GM19452 (cell line): ENCODE measurements at regions not wholly inside any gene's neighbourhood (a gene's known extent, or its start where the extent isn't known, plus 50 kb on each side); places are given as distances from the start of the nearest gene placed in this dataset.
"Not testable (repeated sequence)": the region's sequence is repeated elsewhere in the genome, so short reads cannot be mapped to it uniquely, and the experiment has no call there.

Source experiments
- ATAC-seq: cut with Tn5 transposase; IDR thresholded peaks from one replicate; pipeline ENCODE4 v1.9.1; 2021; ENCODE audit not compliant: unreplicated experiment

DNA sequence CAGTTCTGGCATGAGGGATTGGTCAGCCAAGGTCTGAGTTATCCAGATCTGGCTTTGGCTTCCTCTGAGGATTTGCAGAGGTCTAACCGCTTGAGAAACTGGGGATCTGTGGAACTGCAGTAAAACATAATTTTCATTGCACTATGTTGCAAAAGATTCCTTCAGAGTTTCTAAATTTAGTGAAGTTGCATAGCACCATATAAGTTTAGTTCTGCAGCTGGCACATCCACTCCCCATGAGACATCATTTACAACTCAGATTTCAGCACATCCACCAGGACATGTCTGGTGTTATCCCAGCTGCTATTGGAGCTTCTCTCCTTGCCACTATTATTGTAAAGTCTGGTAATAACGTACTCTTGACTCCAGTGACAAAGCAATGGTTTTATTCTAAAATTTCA, 181.5 kb downstream of the CWF19L2 start:
- ATAC-seq, result no peak

DNA sequence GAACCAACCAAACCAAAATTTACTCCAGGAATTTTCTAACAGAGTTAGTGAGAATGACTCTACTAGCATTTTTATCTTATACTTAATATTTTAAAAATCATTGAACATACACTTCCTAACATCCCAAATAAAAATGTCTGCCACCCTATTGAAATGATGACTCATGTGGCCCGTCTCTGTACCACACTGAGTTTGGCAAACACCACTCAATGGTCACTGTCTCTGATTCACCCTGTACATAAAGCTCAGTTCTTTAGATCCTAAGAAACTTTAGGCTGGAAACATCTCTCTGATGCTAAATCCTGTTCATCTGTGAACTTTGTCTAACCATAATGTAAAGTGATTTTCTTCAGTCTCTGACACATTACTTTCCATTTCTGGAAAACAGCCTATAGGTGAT, 182.0 kb downstream of the CWF19L2 start:
- ATAC-seq, result no peak

DNA sequence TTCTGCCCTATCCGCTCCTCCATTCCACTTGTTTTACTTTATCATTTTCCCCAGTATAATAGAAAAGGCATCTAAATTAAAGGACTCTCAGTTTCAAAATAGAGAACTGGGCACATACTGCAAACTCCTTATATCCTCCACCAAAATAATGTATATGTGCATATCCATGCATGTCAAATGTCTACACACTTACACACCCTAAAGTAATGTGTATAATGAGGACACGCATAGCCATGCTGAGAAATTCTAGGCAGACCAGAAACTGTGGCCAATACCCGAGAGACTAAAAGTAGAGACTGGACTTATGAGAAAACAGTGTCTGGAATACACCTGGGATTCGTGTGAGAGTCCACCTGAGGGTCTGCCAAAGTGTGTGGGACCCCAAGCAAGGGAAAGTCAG, 183.5 kb downstream of the CWF19L2 start:
- ATAC-seq, result no peak

DNA sequence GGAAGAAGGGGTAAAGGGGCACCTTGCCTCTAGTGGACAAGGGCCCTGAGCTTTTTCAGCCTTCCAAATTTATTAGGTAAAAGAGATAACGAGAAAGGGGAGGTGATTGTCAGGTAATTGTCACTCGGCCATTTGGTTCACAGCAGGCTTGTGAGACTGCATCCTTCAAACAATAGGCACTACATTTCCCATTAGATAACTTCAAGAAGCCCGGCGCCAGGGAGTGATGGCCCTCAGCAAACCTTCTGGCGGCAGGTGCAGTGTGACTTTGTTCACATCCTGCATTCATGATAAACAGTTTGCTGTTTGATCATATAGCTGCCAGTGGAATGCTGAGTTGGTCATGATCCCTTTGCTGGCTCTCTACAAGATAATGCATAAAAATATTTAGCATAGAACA, 185.1 kb downstream of the CWF19L2 start:
- ATAC-seq, result no peak

DNA sequence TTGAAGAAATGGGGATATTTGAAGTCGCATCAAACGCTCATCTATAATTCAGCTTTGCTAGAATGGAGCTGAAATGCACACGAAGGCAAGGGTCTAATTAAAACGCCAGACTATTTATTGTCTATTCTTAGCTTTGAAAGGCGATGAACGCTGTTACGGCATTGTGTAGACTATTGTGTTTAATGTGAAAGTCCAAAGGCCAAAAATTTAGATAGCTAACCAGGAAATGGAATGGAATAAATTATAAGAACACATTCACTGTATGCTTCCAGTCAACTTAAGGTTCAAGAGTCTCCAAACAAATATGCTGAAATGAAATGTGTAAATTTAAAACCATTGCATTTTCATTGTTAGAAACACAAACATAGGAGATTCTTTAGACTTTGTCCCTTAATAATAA, 186.2 kb downstream of the CWF19L2 start:
- no peak for ATAC-seq

DNA sequence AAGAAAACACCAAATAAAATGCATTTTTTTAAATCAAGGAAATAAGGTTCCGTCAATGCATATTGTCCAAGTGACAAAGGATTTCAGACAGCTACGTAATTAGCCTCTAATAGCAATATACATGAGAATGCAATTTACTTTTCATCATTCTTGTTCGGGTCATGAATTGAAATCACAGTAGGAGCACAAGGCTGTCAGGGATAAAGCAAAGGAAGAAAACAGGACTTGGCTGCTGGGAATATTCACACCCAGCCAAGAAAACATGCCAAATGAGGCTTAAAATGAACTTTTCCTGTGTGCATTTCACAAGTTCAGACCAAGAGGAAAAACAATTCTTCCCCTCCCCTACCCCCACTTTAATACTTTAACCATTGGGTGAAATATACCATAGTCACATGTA, 188.6 kb downstream of the CWF19L2 start:
- no peak for ATAC-seq

DNA sequence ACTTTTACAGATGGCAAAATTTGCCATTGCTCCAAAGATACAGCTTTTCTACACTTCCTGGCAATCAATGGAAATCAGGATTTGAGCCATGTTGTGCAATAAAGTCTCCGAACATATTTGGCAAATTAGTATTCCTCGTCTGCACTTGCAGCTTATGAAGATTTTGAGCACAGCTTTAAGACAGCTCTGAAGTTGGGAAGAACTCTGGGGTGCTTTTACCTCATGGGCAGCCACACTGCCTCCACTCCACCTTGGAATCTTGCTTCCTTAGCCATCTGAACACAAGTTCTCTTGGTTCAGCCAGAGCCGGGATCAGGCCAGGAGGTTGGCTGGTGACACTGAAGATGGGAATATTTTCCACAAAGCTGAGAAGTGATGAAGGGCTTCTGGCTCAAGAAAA, 191.2 kb downstream of the CWF19L2 start:
- ATAC-seq, result no peak

DNA sequence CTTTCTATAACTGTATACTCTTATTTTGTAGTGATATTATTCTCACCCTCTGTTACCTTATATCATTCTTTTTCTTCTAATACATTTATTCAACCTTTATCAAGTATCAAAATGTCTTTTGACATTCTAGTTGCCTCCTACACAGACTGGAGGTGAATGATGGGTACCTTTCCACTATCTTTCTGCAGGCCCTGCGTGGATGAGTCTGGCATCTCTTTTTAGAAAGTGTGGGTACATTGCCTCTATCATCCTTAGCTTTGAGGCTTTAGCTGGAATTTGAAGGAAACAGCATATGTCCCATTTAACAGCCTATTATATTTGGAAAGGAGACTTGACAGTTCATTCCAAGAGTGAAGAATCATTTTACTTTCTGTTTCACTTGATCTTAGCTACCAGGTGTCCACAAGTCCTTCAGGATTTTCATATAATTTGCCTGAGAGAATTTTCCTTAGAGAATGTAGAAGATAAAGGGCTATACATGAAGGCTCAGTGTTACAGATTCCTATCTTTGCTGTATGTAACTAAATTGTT, 192.0 kb downstream of the CWF19L2 start:
- ATAC-seq, result no peak

DNA sequence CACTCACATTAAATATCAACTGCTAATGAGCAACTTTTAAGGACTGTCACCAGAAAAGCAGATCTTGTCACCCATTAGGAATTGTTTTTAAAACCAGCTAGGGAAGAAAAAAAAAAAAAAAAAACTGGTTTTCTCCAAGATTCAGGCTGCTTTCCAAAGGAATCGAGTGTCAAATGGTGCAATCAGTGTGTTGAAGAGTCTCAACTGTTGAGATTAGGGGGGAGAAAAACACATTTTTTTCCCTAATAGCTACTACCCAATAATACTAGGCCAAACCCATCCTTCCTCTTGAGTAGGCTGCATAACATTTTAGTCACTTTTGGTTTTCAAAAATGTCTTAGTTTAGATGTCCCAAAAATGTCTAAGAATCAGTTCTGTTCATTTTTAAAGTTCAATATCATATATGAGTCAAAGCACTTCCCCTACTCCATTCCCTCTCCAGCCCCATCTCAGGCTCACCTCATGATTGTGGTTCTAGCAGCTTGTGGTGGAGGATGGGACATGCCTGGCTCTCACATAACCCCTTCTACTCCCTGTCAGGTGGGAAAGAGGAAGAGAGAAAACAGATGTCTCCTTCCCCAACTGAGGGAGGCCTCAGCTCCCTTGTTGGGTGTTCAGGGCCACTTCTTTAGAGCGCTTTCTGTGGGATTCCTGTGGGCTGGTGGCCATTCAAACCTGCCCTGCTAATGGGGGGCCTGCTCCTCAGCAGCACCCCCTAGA, 193.6 kb downstream of the CWF19L2 start:
- ATAC-seq, result no peak

DNA sequence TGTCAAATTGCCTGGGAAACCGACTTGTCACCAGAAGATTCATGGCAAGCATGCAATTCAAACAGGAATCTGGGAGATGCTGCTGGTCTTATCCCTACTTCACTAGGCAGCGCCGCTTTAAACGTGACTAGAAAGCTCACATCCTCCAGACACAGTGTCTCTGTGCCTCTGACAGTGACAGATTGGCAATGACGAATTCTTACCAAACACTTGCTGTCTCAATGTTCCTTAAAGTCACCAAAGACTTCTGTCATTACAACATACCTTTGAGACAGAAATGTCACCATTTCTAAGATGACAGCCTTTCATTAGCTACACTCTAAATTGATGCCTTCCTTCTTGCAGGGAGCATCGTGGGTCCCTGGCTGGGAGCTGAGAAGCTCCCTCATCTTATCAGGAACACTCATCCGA, 197.8 kb downstream of the CWF19L2 start:
- ATAC-seq, result no peak

DNA sequence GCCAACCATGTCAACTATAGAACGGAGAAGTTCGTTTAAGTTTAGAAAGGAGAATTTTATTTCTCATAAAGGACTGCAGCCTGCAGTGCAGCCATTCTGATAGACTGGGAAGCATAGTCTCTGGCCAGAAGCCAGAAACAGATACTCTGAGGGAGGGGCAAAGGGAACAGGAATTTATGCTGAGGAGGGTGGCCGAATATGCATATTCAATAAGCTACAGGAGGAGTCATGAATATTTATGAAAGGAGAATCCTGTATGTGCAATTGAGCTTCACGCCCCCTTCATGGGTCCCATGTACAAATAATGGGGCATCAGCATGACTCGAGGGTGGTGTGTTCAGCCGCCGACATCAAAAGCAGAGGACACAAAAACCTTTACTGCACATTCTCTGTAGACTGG, 199.9 kb downstream of the CWF19L2 start:
- no peak for ATAC-seq

DNA sequence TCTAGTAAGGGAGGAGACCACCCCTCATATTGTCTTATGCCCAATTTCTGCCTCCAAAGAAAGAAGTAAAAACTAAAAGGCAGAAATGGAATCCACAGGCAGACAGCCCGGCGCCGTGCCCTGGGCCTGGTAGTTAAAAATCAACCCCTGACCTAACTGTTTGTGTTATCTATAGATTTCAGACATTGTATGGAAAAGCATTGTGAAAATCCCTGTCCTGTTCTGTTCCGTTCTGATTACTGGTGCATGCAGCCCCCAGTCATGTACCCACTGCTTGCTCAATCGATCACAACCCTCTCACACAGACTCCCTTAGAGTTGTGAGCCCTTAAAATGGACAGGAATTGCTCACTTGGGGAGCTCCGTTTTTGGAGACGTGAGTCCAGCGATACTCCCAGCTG, 204.0 kb downstream of the CWF19L2 start:
- not testable (repeated sequence) for ATAC-seq

DNA sequence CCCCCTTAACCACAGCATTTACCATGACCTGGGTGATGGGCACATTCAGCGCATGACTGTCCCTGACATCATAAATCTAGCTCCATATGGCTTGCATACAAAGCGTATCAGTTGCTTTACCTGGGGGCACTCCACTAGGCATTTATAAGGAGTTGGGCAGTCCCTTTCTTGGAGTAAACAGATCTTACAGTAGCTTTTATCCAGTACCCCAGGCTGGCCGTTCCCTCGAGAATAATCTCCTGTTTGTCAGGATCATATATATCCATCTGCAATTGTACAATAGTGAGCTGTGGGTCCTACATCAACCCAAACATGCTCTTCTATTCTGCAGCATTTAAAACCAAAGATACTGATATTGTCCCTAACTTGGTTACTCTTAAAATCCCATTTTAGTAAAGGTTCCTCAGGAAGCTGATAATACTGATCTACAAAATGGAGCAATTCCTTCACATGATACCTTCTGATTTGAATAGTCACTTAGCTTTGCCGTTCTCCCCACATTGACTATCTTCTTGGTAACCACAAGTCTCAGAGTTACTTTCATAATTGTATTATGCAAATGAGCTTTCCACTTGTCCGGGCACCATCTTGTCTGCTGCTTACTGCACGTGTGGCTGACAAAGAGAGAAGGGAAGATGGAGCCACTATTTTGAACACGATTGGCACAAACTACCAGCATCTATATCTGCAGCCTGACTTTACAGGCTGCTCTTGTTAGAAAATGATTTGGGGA, 205.0 kb downstream of the CWF19L2 start:
- ATAC-seq, result peak; percentile 88

DNA sequence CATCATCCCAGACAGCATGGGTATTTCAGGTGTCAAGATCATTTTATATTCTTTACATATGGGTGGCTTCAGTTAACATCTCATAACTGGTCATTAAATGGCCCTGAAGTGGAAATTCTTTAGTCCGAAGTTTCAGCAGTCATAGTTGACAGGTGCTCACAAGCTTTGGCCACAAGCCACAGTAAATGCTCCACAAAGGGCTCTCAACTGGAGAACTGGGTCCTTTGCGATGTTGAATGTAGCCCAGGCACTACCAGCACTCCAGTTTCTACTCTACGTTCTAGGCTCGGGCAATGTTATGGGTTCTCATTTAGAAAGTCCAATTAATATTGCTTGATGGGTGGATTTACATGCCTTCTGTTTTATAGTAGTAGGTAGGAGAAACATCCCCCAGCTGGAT, 206.3 kb downstream of the CWF19L2 start:
- ATAC-seq, result no peak

DNA sequence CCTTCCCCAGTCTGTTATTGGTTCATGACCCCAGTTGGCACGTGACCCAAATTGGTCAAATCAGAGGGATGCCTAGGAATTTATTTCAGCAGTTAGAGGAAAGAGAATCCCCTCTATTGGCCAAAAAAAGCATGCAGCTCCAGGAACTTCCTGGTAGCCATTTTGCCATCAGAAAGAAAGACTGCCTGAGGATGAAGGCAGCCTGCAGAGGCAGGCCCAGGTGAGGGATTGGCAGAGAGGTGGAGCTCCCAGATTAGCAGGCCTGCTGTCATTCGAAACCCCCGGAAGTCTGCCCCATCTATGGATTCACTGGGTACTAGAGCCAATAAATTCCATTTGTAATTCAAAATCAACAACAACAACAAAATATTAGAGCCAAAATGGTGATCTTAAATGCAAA, 207.6 kb downstream of the CWF19L2 start:
- ATAC-seq, result no peak

DNA sequence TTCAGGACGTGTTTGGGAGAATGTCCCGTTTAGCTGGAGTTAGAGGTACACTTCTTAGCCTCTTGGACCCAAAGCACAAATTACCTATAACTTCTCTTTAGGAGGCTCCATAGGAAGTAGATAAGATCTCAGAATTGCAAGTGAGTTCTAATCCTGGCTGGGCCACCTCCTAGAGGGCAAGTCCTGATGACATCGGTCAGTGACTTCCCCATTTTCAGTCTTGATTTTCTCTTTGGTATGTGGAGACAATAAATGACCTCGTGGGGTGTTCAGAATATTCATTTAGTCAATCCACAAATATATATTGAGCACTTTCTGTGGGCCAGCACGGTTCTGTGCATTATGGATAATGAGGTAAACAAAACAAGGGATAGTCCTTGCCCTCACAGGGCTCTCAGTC, 208.6 kb downstream of the CWF19L2 start:
- ATAC-seq, result no peak

DNA sequence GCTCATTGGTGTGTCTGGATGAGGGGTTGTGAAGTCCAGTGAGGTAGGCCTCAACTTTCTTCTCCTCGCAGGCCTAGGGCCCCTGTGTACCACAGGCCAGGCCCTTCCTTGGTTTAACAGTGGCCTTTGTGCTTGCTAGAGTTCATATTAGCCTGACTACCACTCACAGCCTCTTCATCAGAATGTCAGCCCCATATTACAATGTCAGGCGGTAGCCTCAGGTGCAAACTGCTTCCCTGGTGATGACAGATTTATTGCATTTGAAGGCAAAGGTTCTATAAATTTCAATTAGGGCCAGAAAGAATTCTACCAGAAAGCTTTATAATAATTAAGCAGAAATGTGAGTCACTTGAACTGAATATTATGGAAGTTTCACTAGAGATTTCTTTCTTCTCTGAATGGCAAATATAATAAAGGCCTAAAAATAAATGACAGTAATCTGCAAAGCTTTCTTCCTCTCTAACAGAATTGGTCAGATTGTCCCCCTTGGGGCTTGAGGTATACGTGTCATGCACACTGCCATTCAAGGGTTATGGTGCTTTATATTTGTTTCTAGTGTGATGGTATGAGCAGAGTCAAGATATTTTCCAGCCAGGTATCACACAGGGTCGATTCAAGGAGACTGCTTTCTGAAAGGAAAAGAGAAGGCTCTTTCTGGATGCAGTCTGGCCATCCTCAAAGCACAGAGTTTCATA, 210.3 kb downstream of the CWF19L2 start:
- no peak for ATAC-seq

DNA sequence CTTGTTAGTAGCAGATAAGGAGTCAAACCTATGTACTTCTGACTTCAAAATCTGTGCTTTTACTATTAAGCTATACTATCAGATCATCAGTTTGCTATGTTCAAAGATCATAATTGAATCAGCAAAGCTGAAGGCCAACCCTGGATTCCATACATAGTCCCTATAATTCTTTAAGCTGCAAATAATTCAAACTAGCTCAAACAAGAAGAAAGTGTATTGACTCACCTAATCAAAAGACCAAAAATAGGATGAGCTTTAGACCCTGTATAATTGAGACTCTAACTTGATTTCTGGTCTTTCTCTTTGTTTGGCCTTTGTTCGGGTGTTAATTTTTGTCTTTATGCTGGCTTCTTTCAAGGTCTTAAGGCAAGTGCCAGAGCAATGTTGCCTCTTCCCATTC, 213.7 kb downstream of the CWF19L2 start:
- no peak for ATAC-seq

DNA sequence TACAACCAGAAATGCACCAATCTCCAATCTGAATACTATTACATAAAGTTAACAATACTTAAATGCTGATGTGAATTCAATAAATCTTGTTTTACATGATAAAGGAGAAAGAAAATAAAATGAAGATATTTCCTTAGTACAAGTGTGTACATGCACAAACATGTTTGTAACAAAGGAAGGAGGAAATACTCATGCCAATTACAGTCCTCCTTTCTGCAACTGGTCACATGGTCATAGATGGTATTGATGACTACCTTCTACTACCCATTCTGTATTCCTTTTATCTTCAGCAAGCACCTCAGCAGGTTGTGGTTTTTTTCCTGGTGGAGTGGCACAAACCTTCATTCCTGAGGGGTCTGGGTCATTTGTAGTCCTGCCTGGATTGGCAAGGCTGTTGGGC, 214.2 kb upstream of the GUCY1A2 start:
- ATAC-seq, result no peak

DNA sequence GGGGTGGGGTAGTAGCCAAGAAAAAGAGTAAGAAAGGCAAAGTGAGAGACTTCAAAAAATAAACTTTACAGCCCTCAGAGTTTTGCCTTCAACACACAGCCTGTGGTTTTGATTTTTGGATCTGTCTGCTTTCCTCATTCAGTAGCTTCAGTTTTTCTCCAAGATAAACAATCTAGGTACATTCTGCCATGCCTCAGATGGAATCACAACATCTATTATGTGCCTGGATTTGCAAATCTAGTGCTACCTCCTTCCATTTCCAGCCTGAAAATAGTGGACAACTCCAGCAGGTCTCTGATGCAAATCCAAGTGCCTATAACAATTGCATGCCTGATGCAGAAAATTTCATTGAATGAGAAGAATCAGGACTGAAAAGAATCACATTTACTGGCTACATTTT, 206.6 kb upstream of the GUCY1A2 start:
- ATAC-seq, result no peak

DNA sequence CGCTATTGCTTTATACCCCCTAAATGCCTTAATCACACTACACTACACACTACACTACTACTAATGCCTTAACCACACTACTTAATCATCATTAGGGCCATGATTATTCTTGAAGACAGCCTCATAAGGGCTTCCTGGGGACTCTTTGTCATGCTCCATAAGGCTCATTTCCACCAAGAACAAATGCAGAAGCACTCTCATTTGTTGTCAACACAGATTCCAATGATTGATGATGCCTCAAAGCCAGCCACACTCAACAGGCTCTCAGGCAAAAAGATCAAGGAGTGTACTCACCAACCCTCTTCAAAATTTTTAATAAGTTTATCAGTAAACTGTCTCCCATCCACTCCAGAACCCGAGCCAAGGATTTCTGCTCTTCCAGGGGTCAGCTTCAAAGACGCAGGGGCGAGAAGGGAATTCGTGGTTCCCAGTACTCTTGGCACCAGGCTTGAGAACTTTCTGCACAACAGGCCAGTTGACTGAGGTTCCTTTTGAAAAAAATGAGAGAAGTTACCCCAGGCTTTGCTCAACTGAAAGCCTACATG, 204.7 kb upstream of the GUCY1A2 start:
- ATAC-seq, result no peak

DNA sequence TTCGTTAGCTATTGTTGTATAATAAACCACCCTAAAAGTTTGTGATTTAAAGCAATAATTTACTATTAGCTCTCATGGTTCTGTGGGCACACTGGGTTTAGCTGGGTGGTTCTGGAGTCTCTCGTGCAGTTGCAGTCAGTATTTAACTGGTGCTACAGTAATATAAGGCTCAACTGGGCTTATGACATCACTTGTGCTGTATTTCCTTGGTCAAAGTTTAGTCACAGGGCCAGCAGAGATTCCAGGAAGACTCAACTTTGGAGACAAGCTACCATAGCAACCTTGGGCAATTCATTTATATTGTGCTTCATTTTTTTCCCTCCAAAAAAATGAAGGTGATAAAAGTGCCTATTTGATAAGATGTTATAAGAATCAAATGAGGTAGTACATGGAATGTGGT, 204.2 kb upstream of the GUCY1A2 start:
- ATAC-seq, result no peak
